NCI-H526 treated with DMSO at 0.1 percent for 48 hours (cell line): ENCODE measurements at regions not wholly inside any gene's neighbourhood (a gene's known extent, or its start where the extent isn't known, plus 50 kb on each side); places are given as distances from the start of the nearest gene placed in this dataset.
"Not testable (repeated sequence)": the region's sequence is repeated elsewhere in the genome, so short reads cannot be mapped to it uniquely, and the experiment has no call there.

ENCODE experiments used
- DNase-seq: peaks from one replicate; lab custom pipeline; 2025; lab: John Stamatoyannopoulos, UW

- DNase-seq: no peak
Observed at GRCh38 chrX:46165866-46166265, 379.4 kb downstream of the ZNF674 start.

GRCh38 chrX:46165411-46165810, 379.8 kb downstream of the ZNF674 start:
- DNase-seq: no peak

- DNase-seq: no peak
Observed at GRCh38 chrX:46152756-46153155, 392.5 kb downstream of the ZNF674 start.

- DNase-seq: not testable (repeated sequence)
Observed at GRCh38 chrX:46151332-46151731, 393.9 kb downstream of the ZNF674 start.

- DNase-seq: no peak
Observed at GRCh38 chrX:46144566-46144965, 400.7 kb downstream of the ZNF674 start.

GRCh38 chrX:46140272-46140671, 404.9 kb downstream of the ZNF674 start:
- DNase-seq: no peak

- no peak for DNase-seq
Observed at GRCh38 chrX:46130247-46130646, 415.0 kb downstream of the ZNF674 start.

- no peak for DNase-seq
Observed at GRCh38 chrX:46125111-46125510, 420.1 kb downstream of the ZNF674 start.

GRCh38 chrX:46117234-46117633, 428.0 kb downstream of the ZNF674 start:
- DNase-seq: no peak

- DNase-seq: not testable (repeated sequence)
Observed at GRCh38 chrX:46087310-46087709, 457.9 kb downstream of the ZNF674 start.

- DNase-seq: not testable (repeated sequence)
Observed at GRCh38 chrX:46080121-46080520, 465.1 kb downstream of the ZNF674 start.

GRCh38 chrX:46072791-46073190, 472.4 kb downstream of the ZNF674 start:
- no peak for DNase-seq

GRCh38 chrX:46072372-46072771, 472.8 kb downstream of the ZNF674 start:
- DNase-seq: no peak

- no peak for DNase-seq
Observed at GRCh38 chrX:46070421-46070820, 474.8 kb downstream of the ZNF674 start.

- DNase-seq: no peak
Observed at GRCh38 chrX:46059316-46059715, 485.9 kb downstream of the ZNF674 start.

GRCh38 chrX:46044486-46044885, 500.7 kb downstream of the ZNF674 start:
- DNase-seq: no peak

GRCh38 chrX:46040001-46040400, 505.2 kb downstream of the ZNF674 start:
- no peak for DNase-seq

- DNase-seq: no peak
Observed at GRCh38 chrX:46039526-46039925, 505.7 kb downstream of the ZNF674 start.

- no peak for DNase-seq
Observed at GRCh38 chrX:46036508-46036907, 508.7 kb downstream of the ZNF674 start.

GRCh38 chrX:46034868-46035267, 510.4 kb downstream of the ZNF674 start:
- no peak for DNase-seq

GRCh38 chrX:46029777-46030176, 515.4 kb downstream of the ZNF674 start:
- no peak for DNase-seq

GRCh38 chrX:46016296-46016695, 528.9 kb downstream of the ZNF674 start:
- no peak for DNase-seq

- no peak for DNase-seq
Observed at GRCh38 chrX:46015653-46016052, 529.6 kb downstream of the ZNF674 start.

- no peak for DNase-seq
Observed at GRCh38 chrX:45992402-45993123, 552.7 kb downstream of the ZNF674 start.
